Neural crest cell (in vitro differentiated cells): ENCODE measurements at regions not wholly inside any gene's neighbourhood (a gene's known extent, or its start where the extent isn't known, plus 50 kb on each side); places are given as distances from the start of the nearest gene placed in this dataset.

Experiments used
- DNase-seq: peaks from one replicate; pipeline ENCODE4 v3.0.0; 2021; ENCODE audit warnings: low read depth, mixed read lengths, low spot score
- H3K27ac Mint-ChIP-seq: one replicate; pipeline ENCODE4 v1.8.0; 2021; ENCODE audit warnings: mild to moderate bottlenecking, mixed read lengths; ENCODE audit not compliant: unreplicated experiment
- H3K27me3 Mint-ChIP-seq: 2 replicates; pipeline ENCODE4 v1.8.0; 2021; ENCODE audit warnings: low read depth, mild to moderate bottlenecking, mixed read lengths
- H3K36me3 Mint-ChIP-seq: 2 replicates; pipeline ENCODE4 v1.8.0; 2021; ENCODE audit warnings: low read depth, mild to moderate bottlenecking, mixed read lengths
- H3K4me1 Mint-ChIP-seq: 2 replicates; pipeline ENCODE4 v1.8.0; 2021; ENCODE audit warnings: mixed read lengths
- H3K4me3 Mint-ChIP-seq: one replicate; pipeline ENCODE4 v1.8.0; 2021; ENCODE audit warnings: mild to moderate bottlenecking, mixed read lengths
- H3K9me3 Mint-ChIP-seq: 2 replicates; pipeline ENCODE4 v1.8.0; 2021; ENCODE audit warnings: mixed read lengths
- CTCF ChIP-seq: fragments of 200-600 bp; sonication (generic); conservative IDR thresholded peaks from 2 replicates; pipeline ENCODE4 v1.5.0; 2021; ENCODE audit warnings: antibody characterized with exemption, mild to moderate bottlenecking

DNA sequence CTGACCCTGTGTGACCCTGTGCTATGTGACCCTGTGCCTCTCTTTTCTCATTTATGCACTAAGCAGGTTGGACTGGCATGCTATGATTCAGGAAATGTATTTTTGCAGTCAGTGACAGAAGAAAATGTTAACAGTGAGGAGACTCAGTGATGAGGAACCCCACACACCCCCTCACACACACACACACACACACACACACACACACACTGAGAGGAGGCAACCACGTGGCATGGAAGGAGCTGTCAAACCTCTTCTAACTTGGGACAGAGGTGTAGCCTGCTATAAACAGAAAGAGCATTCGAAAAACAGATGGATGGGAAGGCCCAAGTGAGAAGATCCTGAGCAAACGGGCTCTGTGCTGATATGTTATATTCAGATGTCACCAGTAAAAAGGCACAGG lies 57.9 kb upstream of the GRIA1 start:
- Mint-ChIP-seq H3K27me3 (peaks cover 2% of the 10 kb centered on the region), H3K9me3 (no peaks in the 10 kb centered on the region), H3K4me1 (no peaks in the 10 kb centered on the region), H3K4me3 (no peak overlapping the region), H3K27ac (peak overlapping the region; percentile 47), H3K36me3 (no peaks in the 10 kb centered on the region)
- no peak for TF ChIP-seq CTCF
- DNase-seq, result no peak

DNA sequence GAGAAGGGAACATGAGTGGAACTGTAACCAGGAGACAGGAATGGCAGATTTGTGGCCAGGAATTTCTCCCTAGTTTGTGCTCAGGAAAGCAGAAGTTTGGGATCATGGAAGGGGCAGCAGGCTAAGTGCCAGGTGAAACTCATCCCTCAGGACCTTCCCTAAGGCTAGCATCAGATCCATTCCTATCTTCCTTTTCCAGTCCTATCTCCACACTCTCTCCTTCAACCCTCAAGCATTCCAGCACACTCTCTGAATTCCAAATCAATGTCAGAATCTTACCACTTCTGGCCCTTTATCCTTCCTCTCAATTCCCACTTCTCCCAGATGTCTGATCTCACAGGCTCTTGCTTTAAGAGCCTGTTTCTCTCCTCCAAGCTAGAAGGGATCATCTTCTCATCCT lies 53.2 kb upstream of the GRIA1 start:
- TF ChIP-seq CTCF, result no peak
- H3K4me1 Mint-ChIP-seq, result no peaks in the 10 kb centered on the region
- H3K27ac Mint-ChIP-seq, result no peak overlapping the region
- no peaks in the 10 kb centered on the region for H3K27me3 Mint-ChIP-seq
- H3K4me3 Mint-ChIP-seq, result no peak overlapping the region
- no peaks in the 10 kb centered on the region for H3K36me3 Mint-ChIP-seq
- H3K9me3 Mint-ChIP-seq, result no peaks in the 10 kb centered on the region
- no peak for DNase-seq

GRCh38 chr5:153439130-153439529 lies 51.3 kb upstream of the GRIA1 start:
- Mint-ChIP-seq H3K9me3 (no peaks in the 10 kb centered on the region), H3K4me1 (no peaks in the 10 kb centered on the region), H3K27me3 (no peaks in the 10 kb centered on the region), H3K27ac (no peak overlapping the region), H3K4me3 (no peak overlapping the region), H3K36me3 (no peaks in the 10 kb centered on the region)
- DNase-seq, result no peak
- TF ChIP-seq CTCF, result no peak
